NB4 (cell line): ENCODE measurements at regions not wholly inside any gene's neighbourhood (a gene's known extent, or its start where the extent isn't known, plus 50 kb on each side); places are given as distances from the start of the nearest gene placed in this dataset.

Experiments used
- MAX ChIP-seq: IDR thresholded peaks from 2 replicates; pipeline ENCODE4 v1.6.1; 2011; ENCODE audit warnings: low read depth, low read length
- MYC ChIP-seq: IDR thresholded peaks from 2 replicates; pipeline ENCODE4 v1.6.1; 2011; ENCODE audit warnings: low read depth, low read length
- POLR2A ChIP-seq: IDR thresholded peaks from 2 replicates; pipeline ENCODE4 v1.6.1; 2011; ENCODE audit warnings: mild to moderate bottlenecking; ENCODE audit not compliant: insufficient read length; ENCODE audit errors: extremely low read depth
- TF ChIP-seq, protein P1 (sequence below): IDR thresholded peaks from one replicate; pipeline ENCODE4 v1.5.1; 2012; ENCODE audit warnings: low read depth, low read length

DNA sequence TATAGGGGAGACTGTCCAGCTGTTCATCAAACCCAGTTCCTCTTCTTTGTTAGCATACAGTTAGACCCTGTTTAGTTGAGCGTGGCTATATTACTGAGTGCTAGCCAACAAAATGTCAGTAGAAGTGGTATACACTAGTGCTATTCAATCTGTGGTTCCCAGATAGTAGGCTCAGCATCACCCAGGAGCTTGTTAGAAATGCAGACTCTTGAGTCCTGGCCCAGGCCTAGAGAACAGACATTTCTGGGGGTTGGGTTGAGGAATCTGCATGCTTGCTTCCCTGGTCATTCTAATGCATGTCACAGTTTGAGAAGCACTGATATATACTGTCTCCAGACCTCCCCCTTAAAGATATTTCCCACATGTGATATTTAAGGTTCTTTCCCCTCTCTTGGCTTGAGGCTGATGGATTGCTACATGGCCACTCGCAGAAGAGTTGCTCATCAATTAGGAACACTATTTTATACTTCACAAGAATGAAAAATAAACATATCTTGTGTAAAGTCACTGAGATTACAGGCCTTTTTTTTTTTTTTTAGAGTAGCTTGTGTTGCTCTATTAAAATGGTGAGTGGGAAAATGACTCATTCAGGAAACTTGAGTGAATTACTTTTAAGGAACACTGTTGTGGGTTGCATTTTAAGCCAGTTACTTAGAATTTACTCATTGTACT, 289.0 kb downstream of the STIM2 start:
- TF ChIP-seq MAX (no peak), POLR2A (no peak), MYC (no peak)
- TF ChIP-seq, protein P1, sequence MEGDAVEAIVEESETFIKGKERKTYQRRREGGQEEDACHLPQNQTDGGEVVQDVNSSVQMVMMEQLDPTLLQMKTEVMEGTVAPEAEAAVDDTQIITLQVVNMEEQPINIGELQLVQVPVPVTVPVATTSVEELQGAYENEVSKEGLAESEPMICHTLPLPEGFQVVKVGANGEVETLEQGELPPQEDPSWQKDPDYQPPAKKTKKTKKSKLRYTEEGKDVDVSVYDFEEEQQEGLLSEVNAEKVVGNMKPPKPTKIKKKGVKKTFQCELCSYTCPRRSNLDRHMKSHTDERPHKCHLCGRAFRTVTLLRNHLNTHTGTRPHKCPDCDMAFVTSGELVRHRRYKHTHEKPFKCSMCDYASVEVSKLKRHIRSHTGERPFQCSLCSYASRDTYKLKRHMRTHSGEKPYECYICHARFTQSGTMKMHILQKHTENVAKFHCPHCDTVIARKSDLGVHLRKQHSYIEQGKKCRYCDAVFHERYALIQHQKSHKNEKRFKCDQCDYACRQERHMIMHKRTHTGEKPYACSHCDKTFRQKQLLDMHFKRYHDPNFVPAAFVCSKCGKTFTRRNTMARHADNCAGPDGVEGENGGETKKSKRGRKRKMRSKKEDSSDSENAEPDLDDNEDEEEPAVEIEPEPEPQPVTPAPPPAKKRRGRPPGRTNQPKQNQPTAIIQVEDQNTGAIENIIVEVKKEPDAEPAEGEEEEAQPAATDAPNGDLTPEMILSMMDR, result no peak
